ENCODE measurements at regions not wholly inside any gene's neighbourhood (a gene's known extent, or its start where the extent isn't known, plus 50 kb on each side); places are given as distances from the start of the nearest gene placed in this dataset.
"Not testable (repeated sequence)": the region's sequence is repeated elsewhere in the genome, so short reads cannot be mapped to it uniquely, and the experiment has no call there.

DNA sequence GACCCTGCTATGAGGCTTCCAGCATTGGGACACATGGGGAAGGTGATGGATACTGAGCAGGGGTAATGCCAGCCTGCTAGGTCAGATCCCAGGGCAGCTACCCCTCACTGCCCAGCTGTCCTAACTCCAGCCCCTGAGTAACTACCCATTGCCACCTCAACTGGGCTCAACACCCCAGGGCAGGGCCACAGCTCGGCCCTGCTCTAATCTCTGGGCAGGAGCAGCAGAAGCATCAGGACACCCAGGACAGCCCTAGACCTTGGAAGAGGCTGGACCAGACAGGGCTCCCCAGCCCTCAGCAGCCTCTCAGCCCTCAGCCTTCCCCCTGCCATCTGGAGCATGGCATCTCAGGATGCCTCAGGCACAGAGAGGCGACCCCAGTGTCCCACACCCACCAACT lies 67.4 kb upstream of the TOP1 start:
- H3K27me3 ChIP-seq (ENCODE audit: control insufficient read depth, insufficient read depth, low read length) = no peaks in the 10 kb centered on the region
- no peaks in the 10 kb centered on the region for H3K36me3 ChIP-seq (replicated peaks; ENCODE audit: control insufficient read depth, insufficient read depth, low read length)
- no peak for DNase-seq
- H3K4me3 ChIP-seq (ENCODE audit: insufficient read depth, low read depth, low read length) = no peak overlapping the region

DNA sequence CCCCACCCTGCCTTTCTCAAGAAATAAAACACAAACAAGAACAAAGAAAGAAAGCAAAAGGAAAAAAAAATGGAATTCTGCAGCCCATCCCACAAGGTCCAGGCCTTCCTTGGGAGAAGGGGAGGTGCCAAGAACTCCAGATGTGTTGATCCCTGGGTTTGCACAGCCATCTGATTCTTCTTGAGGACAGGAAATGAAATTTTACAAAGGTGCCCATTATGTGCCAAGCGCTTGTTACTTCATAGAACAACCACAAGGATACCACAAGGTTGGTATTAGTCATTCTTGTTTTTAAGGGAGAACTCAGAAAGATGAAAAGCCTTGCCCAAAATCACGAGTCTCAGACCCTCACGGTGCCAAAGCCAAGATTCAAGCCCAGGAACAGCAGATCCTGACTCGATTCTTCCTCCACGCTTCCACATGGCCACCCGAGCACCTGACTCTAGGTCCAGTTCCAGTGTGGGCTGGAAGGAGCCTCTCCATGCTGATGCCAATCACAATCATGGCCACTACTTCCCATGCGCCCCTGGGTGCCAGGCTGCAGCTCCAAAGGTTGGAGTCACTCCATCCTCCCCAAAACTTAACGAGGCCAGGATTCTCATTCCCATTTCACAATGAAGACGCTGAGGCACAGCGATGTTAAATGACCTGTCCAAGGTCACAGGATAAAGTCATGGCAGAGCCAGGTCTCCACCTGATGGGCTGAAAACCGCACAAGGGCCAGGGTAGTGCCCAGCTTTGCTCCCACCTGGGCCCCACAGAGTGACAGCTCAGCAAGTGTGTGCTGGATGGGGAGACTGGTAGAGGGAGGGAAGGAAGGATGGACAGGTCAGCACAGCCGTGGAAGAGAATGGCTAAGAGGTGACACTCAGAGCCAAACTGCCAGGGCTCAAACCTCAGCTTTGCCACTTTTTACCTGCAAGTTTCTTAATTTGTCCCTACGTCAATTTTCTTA lies 66.7 kb upstream of the TOP1 start:
- Histone ChIP-seq H3K36me3 (replicated peaks; ENCODE audit: control insufficient read depth, insufficient read depth, low read length) (no peaks in the 10 kb centered on the region), H3K27me3 (ENCODE audit: control insufficient read depth, insufficient read depth, low read length) (no peaks in the 10 kb centered on the region), H3K4me3 (ENCODE audit: insufficient read depth, low read depth, low read length) (no peak overlapping the region)
- no peak for DNase-seq

DNA sequence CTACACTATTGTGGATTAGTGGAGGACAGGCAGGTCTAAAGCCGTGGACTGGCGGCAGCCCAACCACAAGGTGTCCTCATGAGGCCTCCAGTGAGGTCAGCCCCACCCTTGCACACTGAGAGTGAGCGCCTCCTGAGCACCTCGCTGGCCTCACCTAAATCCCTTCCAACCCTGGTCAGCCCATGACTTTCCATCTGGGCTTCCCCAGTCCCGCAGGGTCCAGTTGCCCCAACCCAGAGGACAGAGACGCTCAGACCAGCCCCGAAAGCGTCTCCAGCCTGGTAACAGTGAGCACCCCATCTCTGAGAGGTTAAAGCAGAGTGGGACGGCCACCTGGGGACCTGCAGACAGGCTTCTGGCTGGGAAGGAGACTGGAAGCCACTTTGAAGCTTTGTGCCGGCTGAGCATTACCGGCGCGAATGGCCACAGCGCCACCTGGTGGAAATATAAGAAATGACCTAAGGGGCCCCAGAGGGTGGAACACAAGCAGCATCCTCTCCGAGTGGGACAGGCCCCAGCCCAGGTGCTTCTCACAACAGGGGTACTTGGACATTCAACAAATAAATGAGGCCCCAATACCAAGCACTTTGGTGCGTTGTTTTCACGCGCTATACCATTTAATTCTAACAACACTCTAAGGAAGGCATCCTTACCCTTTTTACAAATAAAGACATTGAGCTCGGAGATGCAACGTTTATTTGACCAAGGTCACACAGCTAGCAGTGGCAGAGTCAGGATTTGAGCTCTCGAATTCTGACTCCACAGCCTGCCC lies 65.7 kb upstream of the TOP1 start:
- DNase-seq = peak; percentile 87
- H3K36me3 ChIP-seq (replicated peaks; ENCODE audit: control insufficient read depth, insufficient read depth, low read length) = no peaks in the 10 kb centered on the region

DNA sequence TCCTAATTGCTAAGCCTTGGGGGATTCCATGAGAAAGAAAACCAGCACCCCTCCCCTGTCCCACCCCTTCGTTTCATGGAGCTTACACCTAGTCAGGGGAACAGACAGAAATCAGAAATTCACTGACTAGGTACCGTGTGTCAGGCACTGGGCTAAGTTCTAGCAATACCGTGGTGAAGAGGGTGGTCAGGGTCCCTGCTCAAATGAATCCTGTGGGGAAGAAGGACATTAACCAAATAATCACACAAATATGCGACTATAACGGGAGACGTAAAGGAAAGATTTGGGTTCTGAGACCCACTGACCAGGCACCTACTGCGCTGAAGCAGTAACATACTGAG lies 65.1 kb upstream of the TOP1 start:
- no peak overlapping the region for H3K4me3 ChIP-seq (ENCODE audit: insufficient read depth, low read depth, low read length)
- H3K27me3 ChIP-seq (ENCODE audit: control insufficient read depth, insufficient read depth, low read length) = no peaks in the 10 kb centered on the region
- H3K36me3 ChIP-seq (replicated peaks; ENCODE audit: control insufficient read depth, insufficient read depth, low read length) = no peaks in the 10 kb centered on the region
- no peak for DNase-seq

More for the DNA sequence above, 65.7 kb upstream of the TOP1 start:
- Histone ChIP-seq H3K27me3 (ENCODE audit: control insufficient read depth, insufficient read depth, low read length) (no peaks in the 10 kb centered on the region), H3K4me3 (ENCODE audit: insufficient read depth, low read depth, low read length) (no peak overlapping the region)

DNA sequence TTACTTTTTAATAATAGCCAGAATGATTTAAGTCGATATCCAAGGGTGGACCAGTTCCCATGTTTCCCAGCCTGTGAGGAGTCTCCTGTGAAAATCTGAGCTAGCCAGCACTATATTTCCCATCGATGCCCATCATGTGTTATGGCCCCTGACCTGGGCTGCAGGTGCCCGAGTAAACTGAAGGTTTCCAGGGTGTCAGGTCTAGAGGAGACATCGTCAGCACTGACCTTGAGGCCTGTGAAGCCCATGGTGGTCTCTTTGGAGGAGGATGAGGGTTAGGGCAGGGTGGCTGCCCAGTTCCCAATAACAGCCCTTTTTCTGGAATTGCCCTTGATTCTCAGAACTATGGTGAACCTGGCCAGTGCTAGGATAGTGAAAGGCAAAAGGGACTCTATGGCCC lies 63.0 kb upstream of the TOP1 start:
- Histone ChIP-seq H3K4me3 (ENCODE audit: insufficient read depth, low read depth, low read length) (no peak overlapping the region), H3K27me3 (ENCODE audit: control insufficient read depth, insufficient read depth, low read length) (peaks cover 3% of the 10 kb centered on the region; the same call in 1 of the 2 replicates), H3K36me3 (replicated peaks; ENCODE audit: control insufficient read depth, insufficient read depth, low read length) (no peaks in the 10 kb centered on the region)
- DNase-seq = no peak

DNA sequence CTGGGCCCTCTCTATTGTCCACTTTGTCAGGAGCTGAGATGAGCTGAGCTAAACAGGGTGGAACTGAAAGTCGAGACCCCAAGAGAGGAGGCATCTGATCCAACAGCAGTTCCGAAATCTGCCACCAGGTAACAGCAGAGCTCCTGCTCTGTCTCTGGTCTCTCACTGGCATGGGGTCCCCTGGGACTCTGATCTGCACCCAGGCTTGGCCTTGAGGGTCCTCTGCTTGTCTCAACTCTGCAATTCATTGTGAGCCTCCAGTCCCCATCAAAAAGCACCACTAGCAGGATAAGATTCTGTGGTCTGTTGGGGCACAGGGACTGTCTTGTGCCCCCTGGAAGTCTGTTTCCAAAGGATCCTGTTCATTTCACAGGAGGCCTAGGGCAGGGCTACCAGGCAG lies 62.5 kb upstream of the TOP1 start:
- Histone ChIP-seq H3K4me3 (ENCODE audit: insufficient read depth, low read depth, low read length) (no peak overlapping the region), H3K36me3 (replicated peaks; ENCODE audit: control insufficient read depth, insufficient read depth, low read length) (no peaks in the 10 kb centered on the region), H3K27me3 (ENCODE audit: control insufficient read depth, insufficient read depth, low read length) (peaks cover 3% of the 10 kb centered on the region; the same call in 1 of the 2 replicates)
- DNase-seq = peak; percentile 61

DNA sequence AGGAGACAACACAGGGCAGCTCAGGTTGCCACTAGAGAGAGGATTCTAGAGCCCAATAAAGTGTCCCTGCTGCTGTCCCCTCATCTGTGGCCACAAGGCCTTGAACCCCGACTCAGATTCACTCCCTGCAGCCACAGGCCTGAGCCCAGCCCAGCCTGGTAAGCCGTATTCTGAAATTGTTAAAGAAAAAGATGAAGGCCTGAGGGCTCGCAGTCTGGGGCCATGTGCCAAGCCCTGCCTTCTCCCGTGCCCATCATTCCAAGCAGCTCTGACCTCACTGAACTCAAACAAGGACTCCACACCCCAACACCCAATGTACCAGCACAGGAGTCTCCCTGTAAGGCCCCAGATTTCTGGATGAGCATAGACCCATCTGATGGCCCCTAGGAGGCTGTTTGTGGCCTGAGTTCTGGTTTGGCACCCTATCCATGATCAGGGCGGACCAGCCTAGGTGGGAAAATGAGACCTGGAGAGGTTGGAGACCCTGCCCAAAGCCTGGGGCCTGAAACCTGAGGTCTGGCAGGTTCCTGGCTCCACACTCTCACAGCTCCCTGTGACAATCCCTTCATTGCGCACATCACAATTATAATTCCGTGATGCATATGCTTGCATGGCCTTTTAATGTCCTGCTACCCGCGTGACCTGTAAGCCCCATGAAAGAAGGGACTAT lies 62.0 kb upstream of the TOP1 start:
- no peak for DNase-seq
- Histone ChIP-seq H3K4me3 (ENCODE audit: insufficient read depth, low read depth, low read length) (no peak overlapping the region), H3K36me3 (replicated peaks; ENCODE audit: control insufficient read depth, insufficient read depth, low read length) (no peaks in the 10 kb centered on the region), H3K27me3 (ENCODE audit: control insufficient read depth, insufficient read depth, low read length) (peaks cover 3% of the 10 kb centered on the region; the same call in 1 of the 2 replicates)

DNA sequence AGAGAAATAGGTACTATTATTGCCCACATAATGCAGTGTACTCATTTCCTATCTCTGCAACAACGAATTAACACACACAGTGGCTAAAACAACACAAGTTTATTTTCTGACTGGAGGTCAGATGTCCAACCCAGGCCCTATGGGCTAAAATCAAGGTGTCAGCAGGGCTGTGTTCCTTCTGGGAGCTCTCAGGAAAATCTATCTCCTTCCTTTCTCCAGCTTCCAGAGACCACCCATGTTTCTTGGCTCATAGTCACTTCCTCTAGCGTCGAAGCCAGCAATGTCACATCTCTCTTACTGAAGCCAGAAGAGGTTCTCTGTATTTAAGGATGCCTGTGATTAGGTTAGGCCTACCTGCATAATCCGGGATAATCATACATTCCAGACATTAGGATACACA lies 60.9 kb upstream of the TOP1 start:
- Histone ChIP-seq H3K4me3 (ENCODE audit: insufficient read depth, low read depth, low read length) (no peak overlapping the region), H3K36me3 (replicated peaks; ENCODE audit: control insufficient read depth, insufficient read depth, low read length) (no peaks in the 10 kb centered on the region), H3K27me3 (ENCODE audit: control insufficient read depth, insufficient read depth, low read length) (peaks cover 3% of the 10 kb centered on the region; the same call in 1 of the 2 replicates)
- no peak for DNase-seq

DNA sequence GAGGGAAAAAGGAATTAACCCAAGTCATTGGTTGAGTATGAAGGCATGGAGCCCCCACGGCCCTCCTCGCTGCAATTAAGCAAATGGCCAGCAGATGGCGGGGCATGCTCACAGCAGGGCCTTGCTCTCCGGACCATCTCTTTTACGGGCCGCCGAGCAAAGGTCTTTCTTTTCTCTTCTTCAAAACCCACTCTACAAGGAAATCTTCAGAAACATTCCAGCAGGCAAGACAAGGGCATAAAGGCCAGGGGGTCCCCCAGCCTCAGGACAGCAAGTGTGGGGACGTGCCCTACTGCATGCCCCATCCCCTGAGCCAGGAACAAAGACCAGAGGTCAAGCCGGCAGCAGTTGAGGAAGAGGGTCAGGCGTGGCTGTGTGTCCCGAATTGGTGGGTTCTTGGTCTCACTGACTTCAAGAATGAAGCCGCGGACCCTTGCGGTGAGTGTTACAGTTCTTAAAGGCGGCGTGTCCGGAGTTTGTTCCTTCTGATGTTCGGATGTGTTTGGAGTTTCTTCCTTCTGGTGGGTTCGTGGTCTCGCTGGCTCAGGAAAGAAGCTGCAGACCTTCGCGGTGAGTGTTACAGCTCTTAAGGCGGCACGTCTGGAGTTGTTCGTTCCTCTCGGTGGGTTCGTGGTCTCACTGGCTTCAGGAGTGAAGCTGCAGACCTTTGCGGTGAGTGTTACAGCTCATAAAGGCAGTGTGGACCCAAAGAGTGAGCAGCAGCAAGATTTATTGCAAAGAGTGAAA lies 59.6 kb upstream of the TOP1 start:
- not testable (repeated sequence) for H3K27me3 ChIP-seq (ENCODE audit: control insufficient read depth, insufficient read depth, low read length); H3K4me3 ChIP-seq (ENCODE audit: insufficient read depth, low read depth, low read length); H3K36me3 ChIP-seq (replicated peaks; ENCODE audit: control insufficient read depth, insufficient read depth, low read length)
- DNase-seq = peak; percentile 74

DNA sequence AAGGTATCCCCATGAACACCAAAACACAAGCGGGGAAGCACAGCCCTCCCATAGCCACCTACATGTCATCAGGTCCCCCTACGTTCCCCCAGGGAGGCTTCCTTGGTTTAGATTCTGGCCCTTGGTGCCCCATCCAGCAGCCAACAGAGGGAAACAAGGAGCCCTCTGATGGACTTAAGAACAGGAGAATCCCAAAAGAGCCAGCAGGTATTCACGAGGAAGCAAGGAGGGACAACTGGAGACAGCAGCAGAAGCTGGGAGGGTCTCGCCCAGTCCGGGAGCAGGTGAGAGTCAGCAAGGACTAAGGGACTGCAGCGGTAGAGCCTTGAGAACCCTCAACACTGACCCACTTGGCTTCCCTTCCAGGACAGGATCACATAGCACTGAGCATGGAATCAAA lies 58.4 kb upstream of the TOP1 start:
- DNase-seq = no peak
- H3K36me3 ChIP-seq (replicated peaks; ENCODE audit: control insufficient read depth, insufficient read depth, low read length) = no peaks in the 10 kb centered on the region
- H3K27me3 ChIP-seq (ENCODE audit: control insufficient read depth, insufficient read depth, low read length) = peaks cover 3% of the 10 kb centered on the region; the same call in 1 of the 2 replicates
- no peak overlapping the region for H3K4me3 ChIP-seq (ENCODE audit: insufficient read depth, low read depth, low read length)

DNA sequence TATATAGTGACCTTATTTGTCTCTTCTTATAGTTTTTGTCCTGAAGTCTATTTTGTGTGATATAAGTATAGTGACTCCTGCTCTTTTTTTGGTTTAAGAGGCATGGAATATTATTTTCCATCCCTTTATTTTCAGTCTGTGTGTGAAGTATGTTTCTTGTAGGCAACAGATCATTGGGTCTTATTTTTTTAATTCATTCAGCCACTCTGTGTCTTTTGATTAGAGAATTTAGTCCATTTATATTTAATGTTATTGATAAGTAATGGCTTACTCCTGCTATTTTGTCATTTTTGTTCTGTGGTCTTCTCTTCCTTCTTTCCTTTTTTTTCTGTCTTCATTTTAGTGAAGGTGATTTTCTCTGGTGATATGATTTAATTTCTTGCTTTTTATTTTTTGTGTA lies 51.4 kb upstream of the TOP1 start:
- H3K4me3 ChIP-seq (ENCODE audit: insufficient read depth, low read depth, low read length) = no peak overlapping the region
- no peaks in the 10 kb centered on the region for H3K36me3 ChIP-seq (replicated peaks; ENCODE audit: control insufficient read depth, insufficient read depth, low read length)
- no peaks in the 10 kb centered on the region for H3K27me3 ChIP-seq (ENCODE audit: control insufficient read depth, insufficient read depth, low read length)
- DNase-seq = no peak

DNA sequence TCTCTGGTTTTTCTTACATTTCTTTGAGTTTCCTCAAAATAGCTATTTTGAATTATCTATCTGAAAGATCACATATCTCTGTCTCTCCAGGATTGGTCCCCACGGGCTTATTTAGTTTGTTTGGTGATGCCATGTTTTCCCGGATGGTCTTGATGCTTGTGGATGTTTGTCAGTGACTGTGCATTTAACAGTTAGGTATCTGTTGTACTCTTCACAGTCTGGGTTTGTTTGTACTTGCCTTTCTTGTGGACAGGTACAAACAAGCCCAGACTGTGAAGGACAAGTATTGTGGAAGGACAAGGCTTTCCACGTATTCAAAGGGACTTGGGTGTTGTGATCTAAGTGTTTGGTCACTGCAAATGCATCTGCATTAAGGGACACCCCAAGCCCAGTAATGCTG lies 49.9 kb upstream of the TOP1 start:
- Histone ChIP-seq H3K4me3 (ENCODE audit: insufficient read depth, low read depth, low read length) (no peak overlapping the region), H3K36me3 (replicated peaks; ENCODE audit: control insufficient read depth, insufficient read depth, low read length) (no peaks in the 10 kb centered on the region), H3K27me3 (ENCODE audit: control insufficient read depth, insufficient read depth, low read length) (no peaks in the 10 kb centered on the region)
- no peak for DNase-seq
